Vagina (tissue), 2 donors: ENCODE measurements at regions not wholly inside any gene's neighbourhood (a gene's known extent, or its start where the extent isn't known, plus 50 kb on each side); places are given as distances from the start of the nearest gene placed in this dataset.

Experiments
- POLR2AphosphoS5 ChIP-seq, 2 donors: sonication (generic); formaldehyde crosslinking; IDR thresholded peaks; one replicate each; pipeline ENCODE4 v1.9.0; 2017; ENCODE audit warnings: antibody characterized with exemption in 2 of 2, mild to moderate bottlenecking in 2 of 2, low read depth in 1 of 2; ENCODE audit not compliant: insufficient read depth in 1 of 2
- TF ChIP-seq, protein P1 (sequence below), 3 experiments: fragments of 450-650 bp in 2 of 3; fragments of 200-600 bp in 1 of 3; sonication (generic) in 1 of 3; IDR thresholded peaks; one replicate each; pipeline ENCODE4 v1.5.1; 2017 to 2019; ENCODE audit warnings: antibody characterized with exemption in 3 of 3, mild to moderate bottlenecking in 2 of 3, moderate library complexity in 2 of 3

DNA sequence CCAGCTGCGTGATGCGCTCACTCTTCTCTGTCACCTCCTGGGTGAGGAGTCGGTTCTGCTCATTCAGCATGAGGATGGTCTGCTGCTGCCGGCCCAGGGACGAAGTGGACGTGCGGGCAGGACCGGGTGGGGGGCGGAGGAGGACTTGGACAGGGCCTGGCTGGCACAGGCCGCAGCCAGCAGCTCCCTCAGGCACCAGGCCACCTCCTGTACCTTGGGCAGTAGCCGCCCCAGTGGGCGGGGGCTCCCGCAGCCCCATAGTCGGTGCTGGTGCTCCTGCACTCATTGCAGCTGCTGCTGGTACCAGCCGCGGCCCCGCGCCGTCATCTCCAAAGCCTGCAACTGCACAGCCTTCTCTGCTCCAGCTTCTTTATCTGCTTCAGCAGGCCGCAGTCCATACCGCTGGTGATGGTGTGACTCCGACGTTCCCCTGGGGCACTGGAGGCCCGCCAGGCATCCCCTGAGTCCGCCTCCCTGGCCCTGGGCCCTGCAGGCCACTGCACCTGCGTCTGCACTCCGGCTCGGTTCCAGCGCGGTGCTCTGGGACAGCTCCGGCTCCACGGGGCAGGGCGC is 884.9 kb upstream of the ZNF722 start:
- TF ChIP-seq, protein P1, sequence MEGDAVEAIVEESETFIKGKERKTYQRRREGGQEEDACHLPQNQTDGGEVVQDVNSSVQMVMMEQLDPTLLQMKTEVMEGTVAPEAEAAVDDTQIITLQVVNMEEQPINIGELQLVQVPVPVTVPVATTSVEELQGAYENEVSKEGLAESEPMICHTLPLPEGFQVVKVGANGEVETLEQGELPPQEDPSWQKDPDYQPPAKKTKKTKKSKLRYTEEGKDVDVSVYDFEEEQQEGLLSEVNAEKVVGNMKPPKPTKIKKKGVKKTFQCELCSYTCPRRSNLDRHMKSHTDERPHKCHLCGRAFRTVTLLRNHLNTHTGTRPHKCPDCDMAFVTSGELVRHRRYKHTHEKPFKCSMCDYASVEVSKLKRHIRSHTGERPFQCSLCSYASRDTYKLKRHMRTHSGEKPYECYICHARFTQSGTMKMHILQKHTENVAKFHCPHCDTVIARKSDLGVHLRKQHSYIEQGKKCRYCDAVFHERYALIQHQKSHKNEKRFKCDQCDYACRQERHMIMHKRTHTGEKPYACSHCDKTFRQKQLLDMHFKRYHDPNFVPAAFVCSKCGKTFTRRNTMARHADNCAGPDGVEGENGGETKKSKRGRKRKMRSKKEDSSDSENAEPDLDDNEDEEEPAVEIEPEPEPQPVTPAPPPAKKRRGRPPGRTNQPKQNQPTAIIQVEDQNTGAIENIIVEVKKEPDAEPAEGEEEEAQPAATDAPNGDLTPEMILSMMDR (IDR thresholded peaks at IDR 0.05): no peak
- TF ChIP-seq POLR2AphosphoS5 (IDR thresholded peaks at IDR 0.05; ENCODE audit: insufficient read depth in 1 of 2, low read depth in 1 of 2): no peak
